HepG2 (cell line): ENCODE measurements at regions not wholly inside any gene's neighbourhood (a gene's known extent, or its start where the extent isn't known, plus 50 kb on each side); places are given as distances from the start of the nearest gene placed in this dataset.

Source experiments
- ATAC-seq: fragments of 200-7000 bp; cut with Tn5 transposase; 3 replicates; pipeline ENCODE4 v1.9.1; 2020; ENCODE audit warnings: mild to moderate bottlenecking, moderate library complexity
- BruUV-seq: library from RNA; stranded (reverse); fragments of 400-500 nt; replicated peaks from 2 replicates; lab custom pipeline; 2021; lab: Mats Ljungman, UMichigan
- CTCF ChIA-PET: fragments of 300-600 bp; formaldehyde crosslinking; extraction: SDS; loops from one replicate; lab custom pipeline; 2021; ENCODE audit warnings: low total read pairs, inconsistent platforms, low intra/inter-chr PET ratio; lab: Yijun Ruan, JAX
- POLR2A ChIA-PET: fragments of 350-600 bp; sonication (Branson Sonifier 250); formaldehyde crosslinking; loops from one replicate; lab custom pipeline; 2020; ENCODE audit warnings: antibody characterized with exemption, inconsistent platforms; lab: Yijun Ruan, JAX
- DNase-seq: peaks from one replicate; pipeline ENCODE4 v3.0.0-alpha.2; 2015; ENCODE audit warnings: low spot score
- FAIRE-seq: peaks from 3 replicates; lab custom pipeline; 2011; peaks lifted over from hg19 to GRCh38; lab: Jason Lieb, UNC
- H2AFZ ChIP-seq: one replicate; pipeline ENCODE4 v1.6.1; 2011; ENCODE audit warnings: low read length, inconsistent platforms
- H3K27ac ChIP-seq: fragments of 300-600 bp; 3 replicates; pipeline ENCODE4 v1.8.0; 2011; ENCODE audit warnings: mixed run types, mild to moderate bottlenecking, mixed read lengths, low read length, inconsistent platforms; ENCODE audit not compliant: insufficient read depth; ENCODE audit errors: extremely low read length
- H3K27me3 ChIP-seq, 2 experiments: fragments of 200-600 bp in 1 of 2; 2 replicates in 1 of 2; 3 replicates in 1 of 2; pipeline versions ENCODE4 v1.6.0 to v1.8.0; 2011; ENCODE audit warnings: low read length in 2 of 2, mild to moderate bottlenecking in 2 of 2, moderate library complexity in 2 of 2, inconsistent platforms in 1 of 2; ENCODE audit not compliant: insufficient read depth in 2 of 2, control insufficient read depth in 1 of 2
- H3K36me3 ChIP-seq, 2 experiments: fragments of 200-600 bp in 1 of 2; replicated peaks in 1 of 2; 2 replicates in 1 of 2; 3 replicates in 1 of 2; pipeline versions ENCODE4 v1.5.1 to v1.8.0; 2011; ENCODE audit warnings: low read length in 2 of 2, inconsistent platforms in 1 of 2; ENCODE audit not compliant: insufficient read depth in 2 of 2, control insufficient read depth in 1 of 2
- H3K4me1 ChIP-seq: 2 replicates; pipeline ENCODE4 v1.5.1; 2012; ENCODE audit warnings: low read length, inconsistent platforms; ENCODE audit not compliant: insufficient read depth
- H3K4me2 ChIP-seq: 2 replicates; pipeline ENCODE4 v1.6.0; 2011; ENCODE audit warnings: low read depth, low read length, inconsistent platforms
- H3K4me3 ChIP-seq, 3 experiments: fragments of 200-600 bp in 1 of 3; sonication (generic), shearing (Covaris generic) in 1 of 3; replicated peaks in 1 of 3; 2 replicates each; pipeline ENCODE4 v1.5.1; 2011 to 2016; ENCODE audit warnings: low read length in 3 of 3, inconsistent platforms in 2 of 3, low read depth in 2 of 3, mild to moderate bottlenecking in 2 of 3, control low read depth in 1 of 3, mixed read lengths in 1 of 3; ENCODE audit not compliant: insufficient read depth in 1 of 3
- H3K79me2 ChIP-seq: one replicate; pipeline ENCODE4 v1.6.1; 2011; ENCODE audit warnings: low read length, inconsistent platforms; ENCODE audit not compliant: insufficient read depth
- H3K9ac ChIP-seq: 2 replicates; pipeline ENCODE4 v1.6.0; 2011; ENCODE audit warnings: mild to moderate bottlenecking, low read depth, low read length, inconsistent platforms; ENCODE audit not compliant: insufficient read depth
- H3K9me3 ChIP-seq: 2 replicates; pipeline ENCODE4 v1.5.1; 2012; ENCODE audit warnings: mild to moderate bottlenecking, low read length
- H4K20me1 ChIP-seq: 2 replicates; pipeline ENCODE4 v1.6.0; 2011; ENCODE audit warnings: inconsistent platforms, mild to moderate bottlenecking, low read length, moderate library complexity; ENCODE audit not compliant: insufficient read depth
- ATF6 ChIP-seq: sonication (generic); formaldehyde crosslinking; conservative IDR thresholded peaks from 2 replicates; pipeline ENCODE4 v1.4.0; 2020; ENCODE audit warnings: missing genetic modification reagents
- EEA1 ChIP-seq: sonication (generic); formaldehyde crosslinking; IDR thresholded peaks from 2 replicates; pipeline ENCODE4 v1.5.1; 2020; ENCODE audit warnings: mild to moderate bottlenecking, missing genetic modification reagents, borderline replicate concordance
- HMG20B ChIP-seq: conservative IDR thresholded peaks from 2 replicates; pipeline ENCODE4 v1.6.1; 2016; ENCODE audit warnings: missing genetic modification reagents, missing compliant biosample characterization
- MYNN ChIP-seq: sonication (generic); formaldehyde crosslinking; IDR thresholded peaks from 2 replicates; pipeline ENCODE4 v1.4.0; 2020; ENCODE audit warnings: mild to moderate bottlenecking, low read depth, missing genetic modification reagents
- NFE2L1 ChIP-seq: sonication (generic); formaldehyde crosslinking; IDR thresholded peaks from 2 replicates; pipeline ENCODE4 v1.4.0; 2020; ENCODE audit warnings: missing genetic modification reagents, mild to moderate bottlenecking, borderline replicate concordance
- RELA ChIP-seq: sonication (generic); formaldehyde crosslinking; IDR thresholded peaks from 2 replicates; pipeline ENCODE4 v1.4.0; 2020; ENCODE audit warnings: missing genetic modification reagents
- ZMYM3 ChIP-seq: sonication (generic); formaldehyde crosslinking; IDR thresholded peaks from 2 replicates; pipeline ENCODE4 v1.5.1; 2020; ENCODE audit warnings: mild to moderate bottlenecking, missing genetic modification reagents
- ZNF205 ChIP-seq: IDR thresholded peaks from 2 replicates; pipeline ENCODE4 v1.6.1; 2018; ENCODE audit warnings: missing biosample characterization, missing genetic modification reagents
- ZNF333 ChIP-seq: sonication (generic); formaldehyde crosslinking; IDR thresholded peaks from 2 replicates; pipeline ENCODE4 v1.4.0; 2020; ENCODE audit warnings: mild to moderate bottlenecking, missing genetic modification reagents, borderline replicate concordance
- ZNF670 ChIP-seq: sonication (generic); formaldehyde crosslinking; IDR thresholded peaks from 2 replicates; pipeline ENCODE4 v1.8.0; 2022; ENCODE audit warnings: mild to moderate bottlenecking, missing genetic modification reagents, borderline replicate concordance
- ZNF737 ChIP-seq: sonication (generic); formaldehyde crosslinking; IDR thresholded peaks from 2 replicates; pipeline ENCODE4 v1.5.0; 2020; ENCODE audit warnings: missing genetic modification reagents, mild to moderate bottlenecking, borderline replicate concordance
- WGBS: methylation state at CpG from one replicate; pipeline ENCODE4 v1.1.6; 2017; ENCODE audit warnings: low lambda C conversion rate; 5-methylcytosine and 5-hydroxymethylcytosine counted together
- in situ Hi-C: cut with HindIII; loops from 2 replicates; pipeline ENCODE4 v1.10.0; 2017; ENCODE audit warnings: low pct_unique_long_range_greater_than_20kb; ENCODE audit not compliant: extremely low pct_ligation_motif_present
- intact Hi-C: fragments of 100-400 bp; cut with micrococcal nuclease; formaldehyde crosslinking; loops from one replicate; pipeline ENCODE4 v1.10.0; 2022; ENCODE audit not compliant: unreplicated experiment

GRCh38 chr2:126774290-126774689 lies 118.3 kb downstream of the GYPC start (continued):
- TF ChIP-seq ATF6 (CRISPR knock-in tag), result no peak
- no peak for TF ChIP-seq ZMYM3 (CRISPR knock-in tag)
- TF ChIP-seq MYNN (CRISPR knock-in tag), result no peak
- no peak for TF ChIP-seq ZNF333 (CRISPR knock-in tag)
- no peak for TF ChIP-seq ZNF737 (CRISPR knock-in tag)
- TF ChIP-seq NFE2L1 (CRISPR knock-in tag), result no peak
- TF ChIP-seq EEA1, result no peak
- TF ChIP-seq ZNF205, result no peak
- no peak for TF ChIP-seq RELA (CRISPR knock-in tag)

DNA sequence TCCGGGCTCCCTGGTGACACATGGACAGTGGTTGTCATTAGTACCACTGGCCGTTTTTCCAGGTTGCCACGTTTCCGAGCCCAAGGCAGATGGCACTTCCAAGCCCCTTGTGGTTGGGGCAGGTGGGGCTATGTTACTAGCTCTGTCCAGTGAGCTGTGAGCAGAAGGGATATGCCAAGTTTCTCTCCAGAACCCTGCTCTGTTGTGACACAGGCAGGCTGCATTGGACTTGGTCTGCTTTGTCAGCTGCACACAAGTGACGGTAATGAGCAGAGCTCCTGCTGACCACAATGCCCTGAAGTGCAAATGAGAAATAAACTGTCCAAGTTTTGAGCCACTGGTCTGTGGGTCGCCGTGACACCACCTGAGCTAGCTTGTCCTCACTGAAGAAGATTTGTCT lies 118.8 kb downstream of the GYPC start:
- CTCF ChIA-PET, result no interaction called here
- intact Hi-C loops, result no loop called here
- no peak for ATAC-seq

More for the DNA sequence above, 118.8 kb downstream of the GYPC start:
- H2AFZ ChIP-seq, result no peak overlapping the region
- H4K20me1 ChIP-seq, result no peaks in the 10 kb centered on the region
- DNase-seq (no peak), FAIRE-seq (no peak)
- peaks cover 8 to 65% of the 10 kb centered on the region in 2 experiments; a peak in 4 of 5 replicates for H3K27me3 ChIP-seq
- no peaks in the 10 kb centered on the region for H3K79me2 ChIP-seq
- in situ Hi-C loops, result loop anchor here (5.0 to 25.0 kb wide), 4 partner anchors 247 to 1962 kb away; no protein-coding TSS in a partner anchor
- TF ChIP-seq NFE2L1 (CRISPR knock-in tag) (no peak), HMG20B (CRISPR knock-in tag) (no peak), ZNF670 (CRISPR knock-in tag) (no peak)
- no peak overlapping the region for H3K27ac ChIP-seq
- H3K9me3 ChIP-seq, result no peaks in the 10 kb centered on the region
- H3K4me2 ChIP-seq, result no peak overlapping the region
- H3K4me1 ChIP-seq, result peaks cover 8% of the 10 kb centered on the region
- no peak overlapping the region for H3K9ac ChIP-seq
- no TSS peak for BruUV-seq
- no peaks in the 10 kb centered on the region for H3K36me3 ChIP-seq
- POLR2A ChIA-PET, result no interaction called here
- H3K4me3 ChIP-seq, result no peak overlapping the region
- WGBS, result 6% methylated on average over 7 of the region's 7 CpGs
